ENCODE measurements at regions not wholly inside any gene's neighbourhood (a gene's known extent, or its start where the extent isn't known, plus 50 kb on each side); places are given as distances from the start of the nearest gene placed in this dataset.

- DNase-seq (peak in 1 of 5 donors; percentile 3), FAIRE-seq (no peak)
- no peak for TF ChIP-seq CTCF (IDR thresholded peaks at IDR 0.05; ENCODE audit: borderline replicate concordance, extremely low read depth, insufficient read depth)
- Histone ChIP-seq H3K4me1 (ENCODE audit: control insufficient read depth in 2 of 3, insufficient read depth in 2 of 3, low read depth in 1 of 3, low read length in 3 of 3) (no peaks in the 10 kb centered on the region), H3K9ac (ENCODE audit: low read length in 3 of 3) (no peak overlapping the region), H3K4me3 (ENCODE audit: low read length in 3 of 3) (no peak overlapping the region), H3K9me3 (ENCODE audit: control insufficient read depth in 2 of 3, insufficient read depth in 1 of 3, low read length in 3 of 3) (peaks cover 0 to 5% (median 2%) of the 10 kb centered on the region in 3 donors), H3K27ac (ENCODE audit: low read depth in 2 of 2, low read length in 2 of 2) (no peak overlapping the region), H3K27me3 (ENCODE audit: control insufficient read depth, insufficient read depth, low read length) (no peaks in the 10 kb centered on the region), H3K36me3 (ENCODE audit: control insufficient read depth in 2 of 3, insufficient read depth in 3 of 3, low read length in 3 of 3) (no peaks in the 10 kb centered on the region)
- intact Hi-C loops (cut with DNase I), result no loop called here
Observed at GRCh38 chr1:47669081-47669585, 231.3 kb downstream of the FOXD2 start.

GRCh38 chr1:47672622-47673021 lies 234.8 kb downstream of the FOXD2 start:
- DNase-seq (no peak), FAIRE-seq (peak; percentile 79)
- Histone ChIP-seq H3K36me3 (ENCODE audit: control insufficient read depth in 2 of 3, insufficient read depth in 3 of 3, low read length in 3 of 3) (no peaks in the 10 kb centered on the region), H3K9me3 (ENCODE audit: control insufficient read depth in 2 of 3, insufficient read depth in 1 of 3, low read length in 3 of 3) (peaks cover 0 to 5% (median 2%) of the 10 kb centered on the region in 3 donors), H3K4me3 (ENCODE audit: low read length in 3 of 3) (no peak overlapping the region), H3K27ac (ENCODE audit: low read depth in 2 of 2, low read length in 2 of 2) (no peak overlapping the region), H3K9ac (ENCODE audit: low read length in 3 of 3) (no peak overlapping the region), H3K27me3 (ENCODE audit: control insufficient read depth, insufficient read depth, low read length) (no peaks in the 10 kb centered on the region), H3K4me1 (ENCODE audit: control insufficient read depth in 2 of 3, insufficient read depth in 2 of 3, low read depth in 1 of 3, low read length in 3 of 3) (no peaks in the 10 kb centered on the region)
- TF ChIP-seq CTCF (IDR thresholded peaks at IDR 0.05; ENCODE audit: borderline replicate concordance, extremely low read depth, insufficient read depth), result no peak
- intact Hi-C loops (cut with DNase I), result no loop called here

- Histone ChIP-seq H3K27ac (ENCODE audit: low read depth in 2 of 2, low read length in 2 of 2) (no peak overlapping the region), H3K9me3 (ENCODE audit: control insufficient read depth in 2 of 3, insufficient read depth in 1 of 3, low read length in 3 of 3) (peaks cover 0 to 5% (median 2%) of the 10 kb centered on the region in 3 donors), H3K4me3 (ENCODE audit: low read length in 3 of 3) (no peak overlapping the region), H3K27me3 (ENCODE audit: control insufficient read depth, insufficient read depth, low read length) (no peaks in the 10 kb centered on the region), H3K36me3 (ENCODE audit: control insufficient read depth in 2 of 3, insufficient read depth in 3 of 3, low read length in 3 of 3) (no peaks in the 10 kb centered on the region), H3K9ac (ENCODE audit: low read length in 3 of 3) (no peak overlapping the region), H3K4me1 (ENCODE audit: control insufficient read depth in 2 of 3, insufficient read depth in 2 of 3, low read depth in 1 of 3, low read length in 3 of 3) (peaks cover 0 to 3% (median 0%) of the 10 kb centered on the region in 3 donors)
- FAIRE-seq, result no peak
- no peak for DNase-seq
- no peak for TF ChIP-seq CTCF (IDR thresholded peaks at IDR 0.05; ENCODE audit: borderline replicate concordance, extremely low read depth, insufficient read depth)
- intact Hi-C loops (cut with DNase I), result no loop called here
Observed at GRCh38 chr1:47674189-47674588, 236.3 kb downstream of the FOXD2 start.

Data from kidney (tissue), 13 donors.